PC-3 (cell line): ENCODE measurements at regions not wholly inside any gene's neighbourhood (a gene's known extent, or its start where the extent isn't known, plus 50 kb on each side); places are given as distances from the start of the nearest gene placed in this dataset.

Experiments used
- ATAC-seq: fragments of 200-7000 bp; cut with Tn5 transposase; 2 replicates; pipeline ENCODE4 v1.9.1; 2020; ENCODE audit warnings: mild to moderate bottlenecking, moderate library complexity
- BruUV-seq: library from RNA; stranded (reverse); fragments of 400-500 nt; replicated peaks from 2 replicates; lab custom pipeline; 2021; lab: Mats Ljungman, UMichigan
- CTCF ChIA-PET: fragments of 300-600 bp; sonication (Branson Sonifier 250); formaldehyde crosslinking; loops from one replicate; lab custom pipeline; 2022; ENCODE audit warnings: antibody characterized with exemption; lab: Charles Lee
- POLR2A ChIA-PET: fragments of 300-600 bp; sonication (Branson Sonifier 250); formaldehyde crosslinking; loops from one replicate; lab custom pipeline; 2022; ENCODE audit warnings: antibody characterized with exemption; ENCODE audit not compliant: unreplicated experiment; lab: Charles Lee
- DNase-seq: peaks from one replicate; pipeline ENCODE4 v3.0.0-alpha.2; 2015
- H2AFZ ChIP-seq: fragments of 300-600 bp; sonication (generic); 2 replicates; pipeline ENCODE4 v1.6.0; 2016; ENCODE audit warnings: antibody characterized with exemption, low read length
- H3F3A ChIP-seq: fragments of 300-600 bp; sonication (generic); one replicate; pipeline ENCODE4 v1.6.0; 2017; ENCODE audit warnings: antibody characterized with exemption, low read length, control low read depth, mild to moderate bottlenecking; ENCODE audit not compliant: unreplicated experiment
- H3K27ac ChIP-seq: fragments of 300-600 bp; sonication (generic); 2 replicates; pipeline ENCODE4 v1.5.1; 2016; ENCODE audit warnings: mild to moderate bottlenecking, low read length
- H3K27me3 ChIP-seq: fragments of 300-600 bp; sonication (generic); 2 replicates; pipeline ENCODE4 v1.6.1; 2016; ENCODE audit warnings: low read length, mixed read lengths
- H3K36me3 ChIP-seq: fragments of 300-600 bp; sonication (generic); 2 replicates; pipeline ENCODE4 v1.6.1; 2016; ENCODE audit warnings: low read depth, mixed run types, low read length, mixed read lengths
- H3K4me1 ChIP-seq: fragments of 300-600 bp; sonication (generic); 2 replicates; pipeline ENCODE4 v1.5.1; 2016; ENCODE audit warnings: low read length; ENCODE audit not compliant: insufficient read depth
- H3K4me2 ChIP-seq: fragments of 300-600 bp; sonication (generic); 2 replicates; pipeline ENCODE4 v1.6.0; 2016; ENCODE audit warnings: low read length
- H3K4me3 ChIP-seq: fragments of 300-600 bp; sonication (generic); 2 replicates; pipeline ENCODE4 v1.5.1; 2016; ENCODE audit warnings: mild to moderate bottlenecking, low read length, mixed read lengths
- H3K79me2 ChIP-seq: fragments of 300-600 bp; sonication (generic); 2 replicates; pipeline ENCODE4 v1.6.1; 2017; ENCODE audit warnings: low read length, mixed read lengths
- H3K9ac ChIP-seq: fragments of 300-600 bp; sonication (generic); 2 replicates; pipeline ENCODE4 v1.6.0; 2016; ENCODE audit warnings: mild to moderate bottlenecking, low read length
- H3K9me2 ChIP-seq: fragments of 300-600 bp; sonication (generic); replicated peaks from 2 replicates; pipeline ENCODE4 v1.6.1; 2016; ENCODE audit warnings: mixed run types, low read length, mixed read lengths
- H3K9me3 ChIP-seq: fragments of 300-600 bp; sonication (generic); 2 replicates; pipeline ENCODE4 v1.6.1; 2016; ENCODE audit warnings: low read length, mixed read lengths
- H4K20me1 ChIP-seq: fragments of 300-600 bp; sonication (generic); 2 replicates; pipeline ENCODE4 v1.6.1; 2016; ENCODE audit warnings: low read length, mixed read lengths
- CTCF ChIP-seq: fragments of 300-600 bp; sonication (generic); conservative IDR thresholded peaks from 2 replicates; pipeline ENCODE4 v1.5.1; 2017; ENCODE audit warnings: antibody characterized with exemption, low read depth, mild to moderate bottlenecking, low read length
- EZH2 ChIP-seq: fragments of 300-600 bp; sonication (generic); IDR thresholded peaks from one replicate; pipeline ENCODE4 v1.6.1; 2017; ENCODE audit warnings: antibody characterized with exemption, mild to moderate bottlenecking, low read length; ENCODE audit not compliant: unreplicated experiment
- EZH2phosphoT487 ChIP-seq: fragments of 300-600 bp; sonication (generic); IDR thresholded peaks from 2 replicates; pipeline ENCODE4 v1.6.1; 2018; ENCODE audit warnings: mild to moderate bottlenecking, antibody characterized with exemption, low read length, borderline replicate concordance
- intact Hi-C: fragments of 100-400 bp; cut with micrococcal nuclease; formaldehyde crosslinking; loops from 2 replicates; pipeline ENCODE4 v1.9.0; 2023

GRCh38 chr21:32917362-32918135 is 108.2 kb upstream of the OLIG2 start:
- ChIA-PET CTCF (no interaction called here), POLR2A (no interaction called here)
- ATAC-seq (no peak), DNase-seq (no peak)
- Histone ChIP-seq H2AFZ (no peak overlapping the region), H3K9me3 (no peaks in the 10 kb centered on the region), H3K79me2 (no peaks in the 10 kb centered on the region), H4K20me1 (no peaks in the 10 kb centered on the region), H3K36me3 (no peaks in the 10 kb centered on the region), H3K27me3 (peaks cover 43% of the 10 kb centered on the region), H3F3A (no peaks in the 10 kb centered on the region), H3K9ac (no peak overlapping the region), H3K4me1 (no peaks in the 10 kb centered on the region), H3K4me3 (no peak overlapping the region), H3K27ac (no peak overlapping the region), H3K4me2 (no peak overlapping the region), H3K9me2 (no peaks in the 10 kb centered on the region)
- intact Hi-C loops = loop anchor here (5.0 kb wide), 1 partner anchor 85 kb away; no protein-coding TSS in a partner anchor
- BruUV-seq = no TSS peak
- no peak for TF ChIP-seq EZH2phosphoT487
- TF ChIP-seq CTCF = no peak
- no peak for TF ChIP-seq EZH2

- Histone ChIP-seq H3K4me3 (no peak overlapping the region), H3K9me2 (no peaks in the 10 kb centered on the region)
- intact Hi-C loops = loop anchor here (5.0 kb wide), 1 partner anchor 86 kb away; no protein-coding TSS in a partner anchor
These were observed 107.1 kb upstream of the OLIG2 start for GRCh38 chr21:32918478-32919120.

More at GRCh38 chr21:32918478-32919120, 107.1 kb upstream of the OLIG2 start:
- H3K9me3 ChIP-seq = no peaks in the 10 kb centered on the region
- DNase-seq = no peak
- no peaks in the 10 kb centered on the region for H3F3A ChIP-seq
- no peak overlapping the region for H3K9ac ChIP-seq
- no peak for ATAC-seq
- peaks cover 47% of the 10 kb centered on the region for H3K27me3 ChIP-seq
- POLR2A ChIA-PET = no interaction called here
- CTCF ChIA-PET = no interaction called here
- H3K36me3 ChIP-seq = no peaks in the 10 kb centered on the region
- no peak overlapping the region for H2AFZ ChIP-seq
- no peak overlapping the region for H3K27ac ChIP-seq
- no peaks in the 10 kb centered on the region for H4K20me1 ChIP-seq
- BruUV-seq = no TSS peak
- no peak overlapping the region for H3K4me2 ChIP-seq
- TF ChIP-seq CTCF (no peak), EZH2phosphoT487 (no peak), EZH2 (no peak)
- H3K4me1 ChIP-seq = no peaks in the 10 kb centered on the region
- no peaks in the 10 kb centered on the region for H3K79me2 ChIP-seq
